Stimulated activated naive CD8-positive, alpha-beta T cell treated with anti-CD3 and anti-CD28 coated beads, Interleukin-15, Interleukin-2, amounts not matched to agents 100 U/mL and 50 U/mL, for 24 hours (primary cell): ENCODE measurements at regions not wholly inside any gene's neighbourhood (a gene's known extent, or its start where the extent isn't known, plus 50 kb on each side); places are given as distances from the start of the nearest gene placed in this dataset.

Experiments used
- ATAC-seq: fragments of 150-1000 bp; cut with Tn5 transposase; one replicate; pipeline ENCODE4 v1.10.0; 2021
- DNase-seq: peaks from one replicate; pipeline ENCODE4 v3.0.0; 2021

DNA sequence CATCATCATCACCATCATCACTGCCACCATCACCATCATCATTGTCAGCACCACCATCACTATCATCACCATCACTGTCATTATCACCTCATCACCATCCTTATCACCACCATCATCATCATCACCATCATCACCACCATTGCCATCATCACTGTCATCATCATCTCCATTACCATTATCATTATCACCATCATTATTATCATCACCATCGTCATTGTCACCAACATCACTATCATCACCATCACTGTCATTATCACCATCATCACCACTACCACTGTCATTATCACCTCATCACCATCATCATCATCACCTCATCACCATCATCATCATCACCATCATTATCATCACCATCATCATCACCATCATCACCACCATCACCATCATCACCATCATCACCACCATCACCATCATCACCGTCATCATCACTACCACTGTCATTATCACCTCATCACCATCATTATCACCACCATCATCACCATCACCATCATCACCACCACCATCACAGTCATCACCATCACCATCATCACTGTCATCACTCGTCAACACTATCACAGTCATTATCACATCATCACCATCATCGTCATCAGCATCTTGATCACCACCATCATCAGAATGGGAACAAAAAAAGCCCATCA, 191.1 kb downstream of the TTLL2 start:
- DNase-seq (no peak), ATAC-seq (no peak)

GRCh38 chr6:167517254-167517916, 192.5 kb downstream of the TTLL2 start:
- ATAC-seq: no peak
- no peak for DNase-seq

DNA sequence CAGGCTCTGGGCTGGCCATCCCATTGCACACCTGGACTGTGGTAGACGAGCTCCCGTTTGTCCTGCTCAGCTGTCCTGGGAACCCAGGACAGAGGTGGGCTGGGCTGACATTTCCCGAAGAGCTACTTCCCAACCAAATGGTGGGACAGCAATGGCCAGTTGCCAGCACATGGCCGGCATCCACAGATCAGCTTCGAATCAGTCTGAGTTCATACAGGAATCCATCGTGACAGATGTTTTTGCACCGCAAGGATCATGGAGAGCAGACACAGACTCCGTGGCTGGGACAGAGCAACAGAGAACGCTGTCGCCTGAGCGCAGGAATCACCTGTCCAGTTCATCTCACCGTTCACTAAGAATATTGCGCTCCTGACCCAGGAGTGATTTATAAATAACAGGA, 198.5 kb downstream of the TTLL2 start:
- no peak for DNase-seq
- ATAC-seq: no peak

- ATAC-seq: no peak
- no peak for DNase-seq
Observed at GRCh38 chr6:167524261-167525111, 199.6 kb downstream of the TTLL2 start.

DNA sequence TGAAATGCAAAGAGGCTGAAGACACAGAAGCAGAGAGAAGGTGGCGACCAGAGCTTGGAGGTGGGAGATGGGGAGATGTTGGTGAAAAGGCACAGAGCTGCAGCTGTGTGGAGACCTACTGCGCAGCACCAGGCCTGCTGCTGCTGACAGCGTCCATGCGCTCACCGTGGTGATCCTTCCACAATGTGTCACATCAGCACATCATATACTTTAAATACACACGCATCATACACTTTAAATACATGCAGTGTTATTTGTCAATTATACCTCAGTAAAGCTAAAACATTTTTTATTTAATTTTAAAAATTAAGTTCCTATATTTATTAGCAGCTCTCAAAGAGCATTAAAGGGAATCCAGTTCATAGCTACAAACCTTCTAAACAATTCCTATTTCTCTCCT, 200.9 kb downstream of the TTLL2 start:
- ATAC-seq: no peak
- no peak for DNase-seq

- DNase-seq: no peak
- ATAC-seq: no peak
Observed at GRCh38 chr6:167526465-167527368, 201.8 kb downstream of the TTLL2 start.

DNA sequence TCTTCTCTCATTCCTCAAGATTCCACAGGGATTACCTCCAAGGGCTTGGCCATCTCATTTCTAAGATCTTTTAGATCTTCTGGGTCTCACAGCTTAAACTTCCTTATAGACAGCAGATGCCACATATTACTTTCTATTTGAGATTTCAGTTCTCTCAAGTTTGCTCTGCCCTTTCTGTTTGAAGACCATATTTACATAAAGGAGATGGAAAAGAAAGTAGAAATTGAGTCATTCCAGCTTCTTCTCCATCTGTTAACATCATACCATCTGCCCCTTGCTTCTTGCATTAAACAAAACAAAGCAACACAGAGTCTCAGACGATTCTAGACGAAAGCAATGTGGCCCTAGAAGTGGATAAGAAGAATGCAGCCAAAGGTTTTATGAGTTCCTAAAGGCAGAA, 203.4 kb downstream of the TTLL2 start:
- no peak for DNase-seq
- ATAC-seq: no peak

DNA sequence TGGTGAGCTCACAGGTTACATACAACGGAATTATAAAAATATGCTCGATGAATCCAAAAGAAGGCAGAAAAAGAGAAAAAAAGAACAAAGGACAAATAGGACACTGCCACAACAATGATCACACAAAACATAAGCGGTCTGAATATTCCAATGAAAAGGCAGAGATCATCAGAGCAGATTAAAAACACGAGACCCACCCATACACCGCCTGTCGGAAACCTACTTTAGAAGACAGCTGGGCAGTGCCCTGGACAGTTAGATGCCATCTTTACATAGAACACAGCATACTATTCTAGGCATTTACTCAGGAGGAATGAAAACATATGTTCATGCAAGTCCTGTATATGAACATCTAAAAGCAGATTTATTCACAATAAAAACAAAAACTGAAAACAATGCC, 204.1 kb downstream of the TTLL2 start:
- DNase-seq (no peak), ATAC-seq (no peak)

DNA sequence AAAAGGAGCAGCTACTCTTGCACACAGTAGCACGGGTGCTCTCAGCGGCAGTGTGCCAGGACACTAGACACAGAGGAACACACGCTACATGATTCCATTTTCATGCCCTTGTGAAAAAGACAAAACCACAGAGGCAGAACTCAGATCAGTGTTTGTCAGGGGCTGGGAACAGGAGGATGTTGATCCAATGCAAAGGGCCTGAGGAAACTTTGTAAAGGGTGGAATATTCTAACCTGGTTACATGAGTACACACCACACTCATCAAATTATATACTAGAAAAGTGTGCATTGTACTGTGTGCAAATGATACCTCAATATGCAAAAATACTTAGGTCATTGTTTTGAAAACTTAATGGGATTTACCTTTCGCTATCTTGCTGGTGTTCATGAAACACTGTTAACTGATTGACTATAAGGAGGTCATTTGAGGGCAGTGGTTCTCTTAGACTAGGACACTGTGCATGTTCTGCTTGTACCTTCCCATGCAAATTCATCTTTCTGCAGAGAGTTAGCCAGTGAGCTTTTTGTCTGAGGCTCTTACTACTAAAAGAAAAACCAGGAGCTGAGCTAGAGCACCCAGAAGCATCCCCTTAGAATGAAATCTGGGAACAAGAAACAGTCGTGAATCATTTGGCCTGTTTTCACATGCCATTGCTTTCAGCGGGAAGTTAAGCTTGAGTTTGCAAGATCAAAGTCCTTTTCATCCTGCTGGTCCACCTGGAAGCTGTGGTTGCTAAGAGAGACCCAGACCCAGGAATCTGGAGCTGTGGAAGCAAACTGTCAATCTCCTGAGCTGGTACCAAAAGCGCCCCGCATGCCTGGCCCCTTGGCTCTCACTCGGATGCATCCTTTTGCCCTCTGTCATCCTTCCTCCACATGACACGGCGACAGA, 204.8 kb downstream of the TTLL2 start:
- DNase-seq (no peak), ATAC-seq (no peak)

GRCh38 chr6:167530951-167531350, 206.1 kb downstream of the TTLL2 start:
- no peak for DNase-seq
- ATAC-seq: no peak

DNA sequence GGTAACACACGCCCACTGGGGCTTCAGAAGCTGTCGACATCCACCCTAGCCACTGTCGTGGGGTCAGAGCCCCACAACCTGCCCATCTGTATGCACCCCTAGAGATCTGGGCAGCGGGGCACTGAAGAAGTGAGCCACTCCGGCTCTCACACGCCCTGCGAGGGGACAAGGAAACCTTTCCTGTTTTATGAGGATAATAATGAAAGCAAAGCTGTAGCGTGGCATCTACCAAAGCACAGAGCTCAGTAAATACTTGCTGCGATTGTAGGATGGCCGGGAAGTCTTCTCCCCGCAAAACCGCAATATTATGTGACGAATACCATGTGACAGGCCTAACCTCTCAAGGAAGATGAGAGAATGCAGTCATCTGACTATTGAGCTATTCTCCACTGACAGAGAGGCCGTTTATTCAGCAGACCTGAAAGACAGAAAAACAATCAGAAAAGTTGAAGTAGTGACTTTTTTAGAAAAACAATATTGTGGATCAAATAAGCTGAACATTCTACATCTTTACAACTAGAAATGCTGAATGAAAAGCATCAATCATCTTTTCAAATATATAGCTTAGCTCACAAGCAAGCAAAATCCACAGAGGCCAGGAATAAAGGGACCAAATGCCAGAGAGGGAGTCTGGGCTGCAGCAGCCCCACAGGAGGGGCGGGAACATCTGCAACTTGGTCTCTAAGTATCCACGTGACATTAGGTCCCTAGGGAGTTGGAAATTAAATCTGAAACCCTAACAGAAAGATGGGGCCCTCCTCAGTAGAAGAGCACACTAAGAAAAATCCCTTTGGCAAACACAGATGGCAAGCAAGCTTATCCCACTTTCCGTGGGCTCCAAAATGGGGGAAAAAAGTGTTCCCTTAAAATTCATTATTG, 207.8 kb downstream of the TTLL2 start:
- DNase-seq: no peak
- ATAC-seq: no peak

GRCh38 chr6:167533851-167534250, 209.0 kb downstream of the TTLL2 start:
- DNase-seq (no peak), ATAC-seq (no peak)

DNA sequence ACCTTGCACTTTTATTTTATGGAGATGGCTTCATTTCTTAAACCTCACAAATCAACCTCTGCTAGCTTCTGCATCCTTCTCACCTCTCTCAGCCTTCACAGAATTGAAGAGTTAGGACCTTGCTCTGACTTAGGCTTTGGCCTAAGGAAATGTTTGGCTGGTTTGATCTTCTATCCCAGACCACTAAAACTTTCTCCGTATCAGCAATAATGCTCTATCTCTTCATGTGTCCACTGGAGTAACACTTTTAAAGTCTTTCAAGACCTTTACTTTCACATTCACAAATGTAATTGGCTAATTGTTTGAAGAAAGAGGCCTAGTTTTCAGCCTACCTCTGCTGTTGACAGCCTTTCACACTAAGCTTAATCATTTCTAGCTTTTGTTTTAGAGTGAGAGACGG, 212.9 kb downstream of the TTLL2 start:
- no peak for ATAC-seq
- no peak for DNase-seq

DNA sequence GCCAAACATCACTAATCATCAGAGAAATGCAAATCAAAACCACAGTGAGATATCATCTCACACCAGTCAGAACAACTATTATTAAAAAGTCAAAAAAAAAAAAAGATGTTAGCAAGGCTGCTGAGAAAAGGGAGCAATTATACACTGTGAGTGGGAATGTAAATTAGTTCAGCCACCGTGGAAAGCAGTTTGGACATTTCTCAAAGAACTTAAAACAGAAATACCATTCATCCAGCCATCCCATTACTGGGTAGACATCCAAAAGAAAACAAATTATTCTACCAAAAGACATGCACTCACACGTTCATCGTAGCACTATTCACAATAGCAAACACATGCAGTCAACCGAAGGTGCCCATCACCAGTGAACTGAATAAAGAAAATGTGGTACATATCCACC, 213.9 kb downstream of the TTLL2 start:
- ATAC-seq (no peak), DNase-seq (no peak)

DNA sequence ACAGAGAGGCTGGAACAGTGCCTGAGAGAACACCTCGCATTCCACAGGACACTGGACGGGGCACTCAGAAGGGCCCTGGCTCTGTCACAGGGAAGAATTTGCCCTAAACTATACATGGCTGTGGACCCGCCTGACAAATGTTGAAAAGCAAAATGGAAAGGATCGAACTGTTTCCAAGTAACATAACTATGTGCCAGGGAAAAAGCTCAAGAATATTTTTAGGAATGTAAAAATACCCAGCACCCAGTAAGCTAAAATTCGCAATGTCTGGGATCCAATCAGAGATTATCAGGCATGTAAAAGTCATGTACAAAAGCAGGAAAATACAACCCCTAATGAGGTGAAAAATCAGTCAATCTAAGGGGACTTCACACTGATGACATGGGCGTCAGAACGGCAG, 215.9 kb downstream of the TTLL2 start:
- ATAC-seq (no peak), DNase-seq (no peak)

DNA sequence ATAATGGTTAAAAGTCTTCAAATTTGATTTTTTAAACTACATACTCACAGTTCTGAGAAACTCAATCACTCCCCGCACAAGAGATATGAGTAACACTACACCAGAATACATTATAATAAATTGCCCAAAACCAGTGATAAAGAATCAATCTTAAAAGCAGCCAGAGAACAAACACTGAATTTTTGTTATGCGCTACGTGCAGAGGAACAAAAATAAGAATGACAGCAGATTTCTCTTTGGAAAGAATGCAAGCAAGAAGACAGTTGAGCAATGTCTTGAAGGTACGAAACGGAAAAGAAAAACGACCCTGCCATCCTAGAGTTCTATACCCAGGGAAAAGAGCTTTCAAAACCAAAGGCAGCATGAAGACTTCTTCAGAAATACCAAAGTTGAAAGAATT, 216.7 kb downstream of the TTLL2 start:
- DNase-seq (no peak), ATAC-seq (no peak)

DNA sequence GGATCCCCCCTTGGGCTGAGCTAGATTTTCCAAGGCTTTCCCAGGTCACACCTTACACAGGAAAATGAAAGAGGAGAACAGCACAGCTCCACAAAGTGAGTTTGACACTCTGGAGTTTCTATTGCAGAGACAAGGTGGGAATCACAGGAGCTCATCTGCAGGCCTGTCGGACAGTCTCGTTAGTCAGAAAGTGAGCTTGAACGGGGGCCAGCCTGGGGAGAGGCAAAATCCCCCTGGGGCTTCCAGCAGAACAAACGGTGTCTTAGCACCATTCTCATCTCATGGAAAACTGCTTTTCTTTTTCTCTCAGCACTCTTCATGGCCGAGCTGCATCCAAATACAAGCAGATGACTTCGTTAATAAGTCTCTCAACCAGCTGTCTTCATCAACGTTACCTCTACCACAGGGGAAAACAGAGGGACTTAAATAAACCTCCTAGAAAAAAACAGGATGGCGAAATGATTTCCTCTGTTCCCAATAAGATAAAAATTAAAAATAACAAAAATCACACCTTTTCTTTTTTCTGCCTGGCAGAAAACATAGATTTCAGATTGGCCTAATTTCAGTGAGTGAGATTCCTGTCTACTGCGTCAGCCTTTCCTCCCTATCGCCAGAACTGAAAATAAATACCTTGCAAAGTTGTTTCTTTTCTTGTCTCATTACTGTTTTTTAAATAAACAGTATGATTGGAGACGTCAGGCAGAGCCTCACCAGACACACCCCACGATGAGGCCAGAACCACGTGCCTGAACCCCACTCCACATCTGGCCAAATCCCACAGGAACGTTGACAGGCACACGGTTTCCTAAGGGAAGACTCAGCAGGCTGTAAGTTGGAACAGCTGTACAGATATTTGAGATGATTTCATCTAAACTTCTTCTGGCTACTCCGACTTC, 219.0 kb downstream of the TTLL2 start:
- no peak for ATAC-seq

DNA sequence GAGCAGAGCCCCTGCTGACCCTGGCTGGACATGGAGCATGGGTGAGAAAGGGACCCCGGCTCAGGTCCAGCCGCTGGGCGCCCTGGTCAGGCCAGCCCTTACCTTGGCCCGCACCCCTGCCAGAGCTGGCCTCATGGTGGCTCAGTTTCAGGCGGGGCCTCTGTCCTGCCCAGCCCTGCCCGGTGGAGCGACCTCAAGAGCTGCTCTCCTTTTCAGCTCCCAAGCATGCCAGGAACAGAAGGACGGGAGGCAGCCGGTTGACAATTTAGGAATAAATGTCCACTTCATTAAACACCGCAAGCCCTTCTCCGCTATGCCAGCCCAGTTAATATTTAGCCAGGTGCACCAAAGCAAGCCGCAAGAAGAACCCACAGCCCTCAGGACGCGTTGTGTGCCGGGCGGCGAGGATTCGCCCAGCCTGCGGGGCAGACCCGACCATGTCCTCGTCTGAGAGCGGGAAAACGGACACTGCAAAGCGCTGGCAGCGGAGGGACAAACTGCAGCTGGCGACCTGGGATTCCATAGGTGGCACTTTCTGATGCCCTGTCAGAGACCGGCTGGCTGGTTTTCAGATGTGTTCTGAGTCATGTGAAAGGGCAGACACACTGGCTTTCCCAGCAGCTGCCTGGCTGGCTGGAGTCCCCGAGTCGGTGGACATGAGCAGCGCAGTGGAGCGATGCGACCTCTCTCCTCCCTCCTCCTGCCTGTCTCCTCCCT, 221.9 kb downstream of the TTLL2 start:
- ATAC-seq: no peak
- DNase-seq: no peak

More for the DNA sequence above, 219.0 kb downstream of the TTLL2 start:
- DNase-seq: no peak

DNA sequence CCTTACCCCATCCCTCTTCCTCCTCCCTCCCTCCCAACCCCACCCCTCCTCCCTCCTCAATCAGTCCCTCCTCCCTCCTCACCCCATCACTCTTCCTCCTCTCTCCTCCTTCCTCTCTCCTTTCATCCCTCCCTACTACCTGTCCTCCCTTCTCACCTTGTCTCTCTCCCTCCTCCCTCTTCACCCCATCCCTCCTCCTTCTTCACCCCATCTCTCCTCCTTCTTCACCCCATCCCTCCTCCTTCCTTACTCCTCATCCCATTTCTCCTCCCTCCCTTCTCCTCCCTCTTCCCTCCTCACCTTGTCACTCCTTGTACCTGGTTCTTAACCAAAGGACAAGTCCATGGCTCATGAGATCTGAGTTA, 222.4 kb downstream of the TTLL2 start:
- DNase-seq: no peak
- ATAC-seq: no peak
